Stimulated activated CD4-positive, alpha-beta T cell treated with anti-CD3 and anti-CD28 coated beads, Interleukin-4, amount 100 ng/mL, for 24 hours (primary cell): ENCODE measurements at regions not wholly inside any gene's neighbourhood (a gene's known extent, or its start where the extent isn't known, plus 50 kb on each side); places are given as distances from the start of the nearest gene placed in this dataset.

Source experiments
- DNase-seq: peaks from one replicate; pipeline ENCODE4 v3.0.0-alpha.2; 2020

GRCh38 chr6:152909241-152909640 is 73.6 kb downstream of the FBXO5 start:
- no peak for DNase-seq

GRCh38 chr6:152916035-152916434 is 66.8 kb downstream of the FBXO5 start:
- no peak for DNase-seq

GRCh38 chr6:152918991-152919390 is 63.9 kb downstream of the FBXO5 start:
- DNase-seq = no peak

- DNase-seq = no peak
Observed at GRCh38 chr6:152920016-152920415, 62.8 kb downstream of the FBXO5 start.
